ENCODE measurements at regions not wholly inside any gene's neighbourhood (a gene's known extent, or its start where the extent isn't known, plus 50 kb on each side); places are given as distances from the start of the nearest gene placed in this dataset.

- 43 to 80% methylated on average over 2 to 8 of the region's 8 CpGs for WGBS, 2 experiments (ENCODE audit: insufficient coverage in 1 of 2, insufficient read length in 1 of 2)
- no peaks in the 10 kb centered on the region for H3K36me3 Mint-ChIP-seq (ENCODE audit: low read depth)
- no peak overlapping the region for H3K27ac Mint-ChIP-seq
- no peaks in the 10 kb centered on the region for H3K36me3 ChIP-seq (ENCODE audit: control insufficient read depth, insufficient read depth, low read length)
- H3K4me3 Mint-ChIP-seq = no peak overlapping the region
- H3K4me3 ChIP-seq (ENCODE audit: low read length) = no peak overlapping the region
- H3K27ac ChIP-seq (ENCODE audit: low read depth, low read length) = no peak overlapping the region
- no peak for DNase-seq
- no peak overlapping the region for H3K9ac ChIP-seq (ENCODE audit: extremely low read depth, low read length, poor library complexity, severe bottlenecking)
- no peak for TF ChIP-seq CTCF (conservative IDR thresholded peaks at IDR 0.05)
- peaks cover 76% of the 10 kb centered on the region for H3K27me3 Mint-ChIP-seq (ENCODE audit: insufficient read depth)
- H3K4me1 Mint-ChIP-seq = peaks cover 11% of the 10 kb centered on the region
- no peaks in the 10 kb centered on the region for H3K9me3 ChIP-seq (ENCODE audit: control insufficient read depth, low read length)
- H3K27me3 ChIP-seq (ENCODE audit: control insufficient read depth, insufficient read depth, low read length, poor library complexity, severe bottlenecking) = peaks cover 34% of the 10 kb centered on the region
- no peaks in the 10 kb centered on the region for H3K4me1 ChIP-seq (ENCODE audit: control insufficient read depth, insufficient read depth, low read length)
- no peaks in the 10 kb centered on the region for H3K9me3 Mint-ChIP-seq
These were observed 129.9 kb upstream of the ZFHX3 start for GRCh38 chr16:73177729-73178295.

GRCh38 chr16:73176577-73177013 lies 128.7 kb upstream of the ZFHX3 start:
- Histone ChIP-seq H3K4me3 (ENCODE audit: low read length) (no peak overlapping the region), H3K9ac (ENCODE audit: extremely low read depth, low read length, poor library complexity, severe bottlenecking) (no peak overlapping the region), H3K36me3 (ENCODE audit: control insufficient read depth, insufficient read depth, low read length) (no peaks in the 10 kb centered on the region), H3K9me3 (ENCODE audit: control insufficient read depth, low read length) (no peaks in the 10 kb centered on the region), H3K4me1 (ENCODE audit: control insufficient read depth, insufficient read depth, low read length) (no peaks in the 10 kb centered on the region), H3K27me3 (ENCODE audit: control insufficient read depth, insufficient read depth, low read length, poor library complexity, severe bottlenecking) (peaks cover 25% of the 10 kb centered on the region), H3K27ac (ENCODE audit: low read depth, low read length) (no peak overlapping the region)
- Mint-ChIP-seq H3K4me3 (no peak overlapping the region), H3K27me3 (ENCODE audit: insufficient read depth) (peaks cover 75% of the 10 kb centered on the region), H3K36me3 (ENCODE audit: low read depth) (no peaks in the 10 kb centered on the region), H3K27ac (no peak overlapping the region), H3K9me3 (no peaks in the 10 kb centered on the region), H3K4me1 (peaks cover 21% of the 10 kb centered on the region)
- WGBS, 2 experiments (ENCODE audit: insufficient coverage in 1 of 2, insufficient read length in 1 of 2) = 60 to 100% methylated on average over 1 to 2 of the region's 2 CpGs
- no peak for DNase-seq
- TF ChIP-seq CTCF (conservative IDR thresholded peaks at IDR 0.05) = peak; percentile 73

- 57 to 61% methylated on average over 3 to 18 of the region's 18 CpGs for WGBS, 2 experiments (ENCODE audit: insufficient coverage in 1 of 2, insufficient read length in 1 of 2)
- no peaks in the 10 kb centered on the region for H3K36me3 ChIP-seq (ENCODE audit: control insufficient read depth, insufficient read depth, low read length)
- H3K4me3 ChIP-seq (ENCODE audit: low read length) = no peak overlapping the region
- no peaks in the 10 kb centered on the region for H3K4me1 ChIP-seq (ENCODE audit: control insufficient read depth, insufficient read depth, low read length)
- no peaks in the 10 kb centered on the region for H3K9me3 Mint-ChIP-seq
- peak; percentile 28 for TF ChIP-seq CTCF (conservative IDR thresholded peaks at IDR 0.05)
- no peak overlapping the region for H3K9ac ChIP-seq (ENCODE audit: extremely low read depth, low read length, poor library complexity, severe bottlenecking)
- peaks cover 24% of the 10 kb centered on the region for H3K4me1 Mint-ChIP-seq
- peak; percentile 59 for DNase-seq
- peaks cover 10% of the 10 kb centered on the region for H3K27me3 ChIP-seq (ENCODE audit: control insufficient read depth, insufficient read depth, low read length, poor library complexity, severe bottlenecking)
- no peak overlapping the region for H3K27ac Mint-ChIP-seq
- no peaks in the 10 kb centered on the region for H3K36me3 Mint-ChIP-seq (ENCODE audit: low read depth)
- H3K9me3 ChIP-seq (ENCODE audit: control insufficient read depth, low read length) = no peaks in the 10 kb centered on the region
- H3K27me3 Mint-ChIP-seq (ENCODE audit: insufficient read depth) = peaks cover 76% of the 10 kb centered on the region
- no peak overlapping the region for H3K4me3 Mint-ChIP-seq
- H3K27ac ChIP-seq (ENCODE audit: low read depth, low read length) = no peak overlapping the region
These were observed 125.2 kb upstream of the ZFHX3 start for GRCh38 chr16:73172973-73173709.

Measured in endodermal cell (in vitro differentiated cells).